Uterus (tissue), 2 donors: ENCODE measurements at regions not wholly inside any gene's neighbourhood (a gene's known extent, or its start where the extent isn't known, plus 50 kb on each side); places are given as distances from the start of the nearest gene placed in this dataset.

Experiments used
- CTCF ChIP-seq, 4 experiments: fragments of 200-600 bp in 2 of 4; fragments of 450-650 bp in 2 of 4; sonication (generic) in 2 of 4; IDR thresholded peaks; one replicate each; pipeline ENCODE4 v1.5.1; 2016 to 2019; ENCODE audit warnings: antibody characterized with exemption in 4 of 4, mild to moderate bottlenecking in 2 of 4, moderate library complexity in 1 of 4
- POLR2A ChIP-seq, 2 donors: fragments of 450-650 bp; IDR thresholded peaks; one replicate each; pipeline ENCODE4 v1.6.1; 2016; ENCODE audit warnings: antibody characterized with exemption in 2 of 2, mild to moderate bottlenecking in 1 of 2, moderate library complexity in 1 of 2

- TF ChIP-seq CTCF (IDR thresholded peaks at IDR 0.05) (no peak), POLR2A (IDR thresholded peaks at IDR 0.05) (no peak)
Measured at GRCh38 chr5:114308508-114308907, 53.4 kb upstream of the KCNN2 start.
